ENCODE measurements at regions not wholly inside any gene's neighbourhood (a gene's known extent, or its start where the extent isn't known, plus 50 kb on each side); places are given as distances from the start of the nearest gene placed in this dataset.

DNA sequence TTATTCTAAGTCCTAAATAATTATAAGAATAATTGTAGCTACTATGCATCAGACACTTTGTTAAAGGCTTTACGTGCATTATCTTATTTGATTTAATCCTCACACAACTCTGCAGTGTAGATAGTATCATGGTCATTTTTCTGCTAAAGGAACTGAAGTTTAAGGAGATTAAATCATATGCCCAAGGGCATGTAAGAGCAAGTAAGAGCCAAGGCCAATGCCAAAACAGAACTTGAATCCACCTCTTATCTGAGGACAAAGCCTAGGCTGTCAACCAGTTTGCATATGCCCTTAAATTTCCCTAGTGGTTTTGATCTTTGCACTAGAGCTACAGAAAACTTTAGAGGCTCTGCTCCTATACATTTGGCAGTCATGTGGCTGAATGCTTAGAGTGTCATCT is 65.6 kb upstream of the OR5AK2 start:
- DNase-seq (ENCODE audit: low read depth, low spot score), result no peak
- no peaks in the 10 kb centered on the region for H3K36me3 ChIP-seq (ENCODE audit: control insufficient read depth in 1 of 2, insufficient read depth in 2 of 2, low read length in 2 of 2)
- ChIA-PET RAD21 (ENCODE audit: low non-redundant PET in 1 of 2, low total read pairs in 2 of 2, uncharacterized antibody in 2 of 2, unreplicated experiment in 2 of 2) (no interaction called here), CTCF (no interaction called here), POLR2A (no interaction called here)
- no peak overlapping the region for H2AFZ ChIP-seq (ENCODE audit: low read depth, low read length, poor library complexity, severe bottlenecking)
- no peak overlapping the region for H3K4me3 ChIP-seq (replicated peaks in 1 of 2; ENCODE audit: low read depth in 1 of 2, low read length in 2 of 2)
- no peaks in the 10 kb centered on the region for H4K20me1 ChIP-seq (ENCODE audit: insufficient read depth)
- H3K4me1 ChIP-seq (ENCODE audit: control insufficient read depth in 1 of 2, insufficient read depth in 2 of 2, low read length in 2 of 2), result no peaks in the 10 kb centered on the region
- no peaks in the 10 kb centered on the region for H3K9me3 ChIP-seq (ENCODE audit: control insufficient read depth in 1 of 2, insufficient read depth in 1 of 2, low read depth in 1 of 2, low read length in 2 of 2)
- no peaks in the 10 kb centered on the region for H3K27me3 ChIP-seq (ENCODE audit: insufficient read depth, low read length)
- no peaks in the 10 kb centered on the region for H3K9me2 ChIP-seq (ENCODE audit: insufficient read depth)
- H3K79me2 ChIP-seq (ENCODE audit: insufficient read depth, low read length), result no peaks in the 10 kb centered on the region
- no peak overlapping the region for H3K27ac ChIP-seq (ENCODE audit: low read depth, low read length)
- BruUV-seq (replicated peaks), result no TSS peak
- TF ChIP-seq YY1 (IDR thresholded peaks at IDR 0.05; ENCODE audit: extremely low read depth, insufficient replicate concordance, low read depth, low read length) (no peak), EZH2 (IDR thresholded peaks at IDR 0.05) (no peak), ZNF274 (IDR thresholded peaks at IDR 0.05; ENCODE audit: low read depth, low read length) (no peak), ELF1 (IDR thresholded peaks at IDR 0.05; ENCODE audit: borderline replicate concordance, low read depth) (no peak), SP1 (IDR thresholded peaks at IDR 0.05; ENCODE audit: low read depth) (no peak)
- no peak for ATAC-seq
- no peak overlapping the region for H3K9ac ChIP-seq (ENCODE audit: low read length)
- intact Hi-C loops (cut with micrococcal nuclease), result no loop called here
- H3K4me2 ChIP-seq (ENCODE audit: low read length), result no peak overlapping the region

DNA sequence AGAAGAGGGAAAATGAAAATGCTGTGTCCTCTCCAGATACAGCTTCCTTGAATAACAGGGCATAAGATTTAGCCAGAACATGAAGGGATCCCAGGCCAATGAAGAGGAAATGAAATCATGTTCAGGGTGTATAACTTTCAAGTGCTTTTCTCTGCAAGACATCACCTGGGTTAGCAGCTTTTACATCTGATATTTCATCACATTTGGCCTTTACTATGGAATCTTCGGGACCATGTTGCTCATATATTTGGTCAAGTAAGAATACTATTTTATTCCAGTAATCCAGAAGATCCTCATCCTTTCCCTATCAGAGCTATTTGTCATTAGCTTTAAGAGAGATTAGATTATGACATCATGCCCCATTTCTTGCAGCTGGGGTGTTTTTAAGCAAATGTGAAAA is 66.3 kb upstream of the OR5AK2 start:
- Histone ChIP-seq H3K4me2 (ENCODE audit: low read length) (no peak overlapping the region), H3K79me2 (ENCODE audit: insufficient read depth, low read length) (no peaks in the 10 kb centered on the region), H3K27me3 (ENCODE audit: insufficient read depth, low read length) (no peaks in the 10 kb centered on the region), H2AFZ (ENCODE audit: low read depth, low read length, poor library complexity, severe bottlenecking) (no peak overlapping the region), H3K4me3 (replicated peaks in 1 of 2; ENCODE audit: low read depth in 1 of 2, low read length in 2 of 2) (no peak overlapping the region), H3K9ac (ENCODE audit: low read length) (no peak overlapping the region), H3K36me3 (ENCODE audit: control insufficient read depth in 1 of 2, insufficient read depth in 2 of 2, low read length in 2 of 2) (no peaks in the 10 kb centered on the region), H4K20me1 (ENCODE audit: insufficient read depth) (no peaks in the 10 kb centered on the region), H3K4me1 (ENCODE audit: control insufficient read depth in 1 of 2, insufficient read depth in 2 of 2, low read length in 2 of 2) (no peaks in the 10 kb centered on the region), H3K27ac (ENCODE audit: low read depth, low read length) (no peak overlapping the region), H3K9me3 (ENCODE audit: control insufficient read depth in 1 of 2, insufficient read depth in 1 of 2, low read depth in 1 of 2, low read length in 2 of 2) (no peaks in the 10 kb centered on the region), H3K9me2 (ENCODE audit: insufficient read depth) (no peaks in the 10 kb centered on the region)
- BruUV-seq (replicated peaks), result no TSS peak
- CTCF ChIA-PET, result no interaction called here
- intact Hi-C loops (cut with micrococcal nuclease), result no loop called here
- RAD21 ChIA-PET (ENCODE audit: low non-redundant PET in 1 of 2, low total read pairs in 2 of 2, uncharacterized antibody in 2 of 2, unreplicated experiment in 2 of 2), result no interaction called here
- DNase-seq (ENCODE audit: low read depth, low spot score) (no peak), ATAC-seq (no peak)
- TF ChIP-seq ZNF274 (IDR thresholded peaks at IDR 0.05; ENCODE audit: low read depth, low read length), result no peak
- TF ChIP-seq, protein P1, sequence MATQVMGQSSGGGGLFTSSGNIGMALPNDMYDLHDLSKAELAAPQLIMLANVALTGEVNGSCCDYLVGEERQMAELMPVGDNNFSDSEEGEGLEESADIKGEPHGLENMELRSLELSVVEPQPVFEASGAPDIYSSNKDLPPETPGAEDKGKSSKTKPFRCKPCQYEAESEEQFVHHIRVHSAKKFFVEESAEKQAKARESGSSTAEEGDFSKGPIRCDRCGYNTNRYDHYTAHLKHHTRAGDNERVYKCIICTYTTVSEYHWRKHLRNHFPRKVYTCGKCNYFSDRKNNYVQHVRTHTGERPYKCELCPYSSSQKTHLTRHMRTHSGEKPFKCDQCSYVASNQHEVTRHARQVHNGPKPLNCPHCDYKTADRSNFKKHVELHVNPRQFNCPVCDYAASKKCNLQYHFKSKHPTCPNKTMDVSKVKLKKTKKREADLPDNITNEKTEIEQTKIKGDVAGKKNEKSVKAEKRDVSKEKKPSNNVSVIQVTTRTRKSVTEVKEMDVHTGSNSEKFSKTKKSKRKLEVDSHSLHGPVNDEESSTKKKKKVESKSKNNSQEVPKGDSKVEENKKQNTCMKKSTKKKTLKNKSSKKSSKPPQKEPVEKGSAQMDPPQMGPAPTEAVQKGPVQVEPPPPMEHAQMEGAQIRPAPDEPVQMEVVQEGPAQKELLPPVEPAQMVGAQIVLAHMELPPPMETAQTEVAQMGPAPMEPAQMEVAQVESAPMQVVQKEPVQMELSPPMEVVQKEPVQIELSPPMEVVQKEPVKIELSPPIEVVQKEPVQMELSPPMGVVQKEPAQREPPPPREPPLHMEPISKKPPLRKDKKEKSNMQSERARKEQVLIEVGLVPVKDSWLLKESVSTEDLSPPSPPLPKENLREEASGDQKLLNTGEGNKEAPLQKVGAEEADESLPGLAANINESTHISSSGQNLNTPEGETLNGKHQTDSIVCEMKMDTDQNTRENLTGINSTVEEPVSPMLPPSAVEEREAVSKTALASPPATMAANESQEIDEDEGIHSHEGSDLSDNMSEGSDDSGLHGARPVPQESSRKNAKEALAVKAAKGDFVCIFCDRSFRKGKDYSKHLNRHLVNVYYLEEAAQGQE (IDR thresholded peaks at IDR 0.05; ENCODE audit: low read depth), result no peak
- no peak for TF ChIP-seq ELF1 (IDR thresholded peaks at IDR 0.05; ENCODE audit: borderline replicate concordance, low read depth)
- TF ChIP-seq ZFX (IDR thresholded peaks at IDR 0.05), result no peak
- TF ChIP-seq CEBPB (IDR thresholded peaks at IDR 0.05; ENCODE audit: low read depth), result no peak
- TF ChIP-seq, protein P2, sequence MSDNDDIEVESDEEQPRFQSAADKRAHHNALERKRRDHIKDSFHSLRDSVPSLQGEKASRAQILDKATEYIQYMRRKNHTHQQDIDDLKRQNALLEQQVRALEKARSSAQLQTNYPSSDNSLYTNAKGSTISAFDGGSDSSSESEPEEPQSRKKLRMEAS (IDR thresholded peaks at IDR 0.05), result no peak
- no peak for TF ChIP-seq SP1 (IDR thresholded peaks at IDR 0.05; ENCODE audit: low read depth)
- no peak for TF ChIP-seq YY1 (IDR thresholded peaks at IDR 0.05; ENCODE audit: extremely low read depth, insufficient replicate concordance, low read depth, low read length)
- TF ChIP-seq, protein P3, sequence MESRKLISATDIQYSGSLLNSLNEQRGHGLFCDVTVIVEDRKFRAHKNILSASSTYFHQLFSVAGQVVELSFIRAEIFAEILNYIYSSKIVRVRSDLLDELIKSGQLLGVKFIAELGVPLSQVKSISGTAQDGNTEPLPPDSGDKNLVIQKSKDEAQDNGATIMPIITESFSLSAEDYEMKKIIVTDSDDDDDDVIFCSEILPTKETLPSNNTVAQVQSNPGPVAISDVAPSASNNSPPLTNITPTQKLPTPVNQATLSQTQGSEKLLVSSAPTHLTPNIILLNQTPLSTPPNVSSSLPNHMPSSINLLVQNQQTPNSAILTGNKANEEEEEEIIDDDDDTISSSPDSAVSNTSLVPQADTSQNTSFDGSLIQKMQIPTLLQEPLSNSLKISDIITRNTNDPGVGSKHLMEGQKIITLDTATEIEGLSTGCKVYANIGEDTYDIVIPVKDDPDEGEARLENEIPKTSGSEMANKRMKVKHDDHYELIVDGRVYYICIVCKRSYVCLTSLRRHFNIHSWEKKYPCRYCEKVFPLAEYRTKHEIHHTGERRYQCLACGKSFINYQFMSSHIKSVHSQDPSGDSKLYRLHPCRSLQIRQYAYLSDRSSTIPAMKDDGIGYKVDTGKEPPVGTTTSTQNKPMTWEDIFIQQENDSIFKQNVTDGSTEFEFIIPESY (IDR thresholded peaks at IDR 0.05; ENCODE audit: extremely low read depth, insufficient replicate concordance, low read length), result no peak
- no peak for TF ChIP-seq JUND (IDR thresholded peaks at IDR 0.05)
- TF ChIP-seq EGR1 (IDR thresholded peaks at IDR 0.05; ENCODE audit: low read depth), result no peak
- POLR2A ChIA-PET, result no interaction called here

Data from HCT116 (cell line).